NCI-H1436 (cell line): ENCODE measurements at regions not wholly inside any gene's neighbourhood (a gene's known extent, or its start where the extent isn't known, plus 50 kb on each side); places are given as distances from the start of the nearest gene placed in this dataset.

Experiments used
- DNase-seq: peaks from one replicate; lab custom pipeline; 2025; lab: John Stamatoyannopoulos, UW

- no peak for DNase-seq
Measured at GRCh38 chr2:47265158-47265557, 88.8 kb upstream of the CALM2 start.

- no peak for DNase-seq
Measured at GRCh38 chr2:47264686-47265085, 88.4 kb upstream of the CALM2 start.

GRCh38 chr2:47264143-47264542, 87.8 kb upstream of the CALM2 start:
- DNase-seq: no peak

- no peak for DNase-seq
Measured at GRCh38 chr2:47262657-47263056, 86.3 kb upstream of the CALM2 start.

- DNase-seq: no peak
Measured at GRCh38 chr2:47260971-47261370, 84.7 kb upstream of the CALM2 start.

- DNase-seq: no peak
Measured at GRCh38 chr2:47259829-47260228, 83.5 kb upstream of the CALM2 start.

- DNase-seq: no peak
Measured at GRCh38 chr2:47257946-47258348, 81.6 kb upstream of the CALM2 start.

GRCh38 chr2:47256416-47257087, 80.2 kb upstream of the CALM2 start:
- no peak for DNase-seq

- DNase-seq: no peak
Measured at GRCh38 chr2:47255794-47256193, 79.5 kb upstream of the CALM2 start.

GRCh38 chr2:47254464-47254863, 78.2 kb upstream of the CALM2 start:
- DNase-seq: no peak

GRCh38 chr2:47253447-47253846, 77.1 kb upstream of the CALM2 start:
- DNase-seq: no peak

- DNase-seq: no peak
Measured at GRCh38 chr2:47251404-47251675, 75.0 kb upstream of the CALM2 start.

- no peak for DNase-seq
Measured at GRCh38 chr2:47250586-47251403, 74.5 kb upstream of the CALM2 start.

- no peak for DNase-seq
Measured at GRCh38 chr2:47249931-47250330, 73.6 kb upstream of the CALM2 start.

GRCh38 chr2:47249157-47249900, 73.0 kb upstream of the CALM2 start:
- DNase-seq: no peak

- DNase-seq: no peak
Measured at GRCh38 chr2:47243596-47244323, 67.4 kb upstream of the CALM2 start.

- no peak for DNase-seq
Measured at GRCh38 chr2:47241715-47242114, 65.4 kb upstream of the CALM2 start.

GRCh38 chr2:47239119-47239969, 63.0 kb upstream of the CALM2 start:
- no peak for DNase-seq

- no peak for DNase-seq
Measured at GRCh38 chr2:47238638-47239037, 62.3 kb upstream of the CALM2 start.

GRCh38 chr2:47237375-47238334, 61.3 kb upstream of the CALM2 start:
- no peak for DNase-seq
